ENCODE measurements at regions not wholly inside any gene's neighbourhood (a gene's known extent, or its start where the extent isn't known, plus 50 kb on each side); places are given as distances from the start of the nearest gene placed in this dataset.

DNA sequence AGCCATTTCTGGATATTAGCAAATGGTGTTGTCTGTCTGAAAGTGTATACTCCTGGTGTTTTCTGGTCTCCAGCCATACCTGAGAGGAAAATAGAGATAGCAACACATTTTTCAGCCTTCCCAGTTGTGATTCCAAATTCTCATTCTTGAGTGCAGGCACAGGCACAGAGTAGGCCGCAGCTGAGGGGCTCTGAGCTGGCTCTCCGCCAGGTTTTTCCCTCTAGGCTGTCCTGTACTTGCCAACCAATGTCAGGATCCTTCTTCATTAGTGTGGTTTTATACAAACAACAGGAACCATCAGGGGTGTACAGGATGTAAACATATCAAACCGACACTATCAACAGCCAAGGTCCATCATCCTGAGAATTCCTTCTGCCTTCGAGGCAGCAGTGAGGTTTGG lies 1733.6 kb upstream of the CELF4 start:
- TF ChIP-seq, protein P1, sequence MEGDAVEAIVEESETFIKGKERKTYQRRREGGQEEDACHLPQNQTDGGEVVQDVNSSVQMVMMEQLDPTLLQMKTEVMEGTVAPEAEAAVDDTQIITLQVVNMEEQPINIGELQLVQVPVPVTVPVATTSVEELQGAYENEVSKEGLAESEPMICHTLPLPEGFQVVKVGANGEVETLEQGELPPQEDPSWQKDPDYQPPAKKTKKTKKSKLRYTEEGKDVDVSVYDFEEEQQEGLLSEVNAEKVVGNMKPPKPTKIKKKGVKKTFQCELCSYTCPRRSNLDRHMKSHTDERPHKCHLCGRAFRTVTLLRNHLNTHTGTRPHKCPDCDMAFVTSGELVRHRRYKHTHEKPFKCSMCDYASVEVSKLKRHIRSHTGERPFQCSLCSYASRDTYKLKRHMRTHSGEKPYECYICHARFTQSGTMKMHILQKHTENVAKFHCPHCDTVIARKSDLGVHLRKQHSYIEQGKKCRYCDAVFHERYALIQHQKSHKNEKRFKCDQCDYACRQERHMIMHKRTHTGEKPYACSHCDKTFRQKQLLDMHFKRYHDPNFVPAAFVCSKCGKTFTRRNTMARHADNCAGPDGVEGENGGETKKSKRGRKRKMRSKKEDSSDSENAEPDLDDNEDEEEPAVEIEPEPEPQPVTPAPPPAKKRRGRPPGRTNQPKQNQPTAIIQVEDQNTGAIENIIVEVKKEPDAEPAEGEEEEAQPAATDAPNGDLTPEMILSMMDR (IDR thresholded peaks at IDR 0.05; ENCODE audit: control extremely low read depth in 1 of 3, insufficient read depth in 1 of 3, low read depth in 1 of 3, low read length in 3 of 3) = no peak
- no peak for TF ChIP-seq KDM1A (IDR thresholded peaks at IDR 0.05; ENCODE audit: borderline replicate concordance, low read length)
- TF ChIP-seq POLR2AphosphoS5 (IDR thresholded peaks at IDR 0.05; ENCODE audit: low read depth, low read length) = no peak
- no peak for TF ChIP-seq EP300 (IDR thresholded peaks at IDR 0.05; ENCODE audit: borderline replicate concordance in 1 of 2, low read depth in 2 of 2, low read length in 2 of 2)
- TF ChIP-seq SP1 (IDR thresholded peaks at IDR 0.05; ENCODE audit: low read depth, low read length) = no peak
- TF ChIP-seq HDAC2 (IDR thresholded peaks at IDR 0.05; ENCODE audit: borderline replicate concordance in 1 of 2, low read depth in 2 of 2, low read length in 2 of 2) = no peak
- no peak for TF ChIP-seq POLR2A (IDR thresholded peaks at IDR 0.05; ENCODE audit: control extremely low read depth in 1 of 2, low read depth in 2 of 2, low read length in 2 of 2)

Measured in H1 (cell line).